Stimulated activated CD4-positive, alpha-beta T cell treated with anti-CD3 and anti-CD28 coated beads, Interleukin-12 subunit alpha, Interleukin-12 subunit beta, amount 100 ng/mL, for 24 hours (primary cell): ENCODE measurements at regions not wholly inside any gene's neighbourhood (a gene's known extent, or its start where the extent isn't known, plus 50 kb on each side); places are given as distances from the start of the nearest gene placed in this dataset.
"Not testable (repeated sequence)": the region's sequence is repeated elsewhere in the genome, so short reads cannot be mapped to it uniquely, and the experiment has no call there.

ENCODE experiments used
- DNase-seq, 2 experiments: peaks; one replicate each; pipeline ENCODE4 v3.0.0-alpha.2; 2020; ENCODE audit warnings: low read depth in 2 of 2

GRCh38 chr19:28326746-28327145, 886.2 kb downstream of the UQCRFS1 start:
- DNase-seq: no peak

- DNase-seq: no peak
Observed at GRCh38 chr19:28324275-28325060, 888.5 kb downstream of the UQCRFS1 start.

GRCh38 chr19:28322945-28323344, 890.0 kb downstream of the UQCRFS1 start:
- no peak for DNase-seq

GRCh38 chr19:28322491-28322890, 890.5 kb downstream of the UQCRFS1 start:
- DNase-seq: no peak

GRCh38 chr19:28319918-28320317, 893.0 kb downstream of the UQCRFS1 start:
- DNase-seq: no peak

GRCh38 chr19:28319227-28319626, 893.7 kb downstream of the UQCRFS1 start:
- no peak for DNase-seq

GRCh38 chr19:28318469-28319179, 894.3 kb downstream of the UQCRFS1 start:
- DNase-seq: no peak

GRCh38 chr19:28316464-28316863, 896.5 kb downstream of the UQCRFS1 start:
- DNase-seq: no peak

GRCh38 chr19:28314756-28315155, 898.2 kb downstream of the UQCRFS1 start:
- no peak for DNase-seq

- no peak for DNase-seq
Observed at GRCh38 chr19:28314287-28314686, 898.7 kb downstream of the UQCRFS1 start.

- DNase-seq: no peak
Observed at GRCh38 chr19:28313633-28314032, 899.3 kb downstream of the UQCRFS1 start.

GRCh38 chr19:28312269-28312668, 900.7 kb downstream of the UQCRFS1 start:
- DNase-seq: no peak

GRCh38 chr19:28310829-28311228, 902.1 kb downstream of the UQCRFS1 start:
- not testable (repeated sequence) for DNase-seq

GRCh38 chr19:28309070-28309469, 903.9 kb downstream of the UQCRFS1 start:
- no peak for DNase-seq

GRCh38 chr19:28307963-28308362, 905.0 kb downstream of the UQCRFS1 start:
- no peak for DNase-seq

GRCh38 chr19:28307487-28307886, 905.5 kb downstream of the UQCRFS1 start:
- no peak for DNase-seq

- no peak for DNase-seq
Observed at GRCh38 chr19:28305513-28305912, 907.4 kb downstream of the UQCRFS1 start.

- DNase-seq: no peak
Observed at GRCh38 chr19:28303502-28303901, 909.4 kb downstream of the UQCRFS1 start.

- no peak for DNase-seq
Observed at GRCh38 chr19:28301961-28302360, 911.0 kb downstream of the UQCRFS1 start.

GRCh38 chr19:28301463-28301862, 911.5 kb downstream of the UQCRFS1 start:
- DNase-seq: no peak

GRCh38 chr19:28299649-28300048, 913.3 kb downstream of the UQCRFS1 start:
- DNase-seq: no peak

GRCh38 chr19:28297586-28298157, 915.3 kb downstream of the UQCRFS1 start:
- DNase-seq: no peak

GRCh38 chr19:28297036-28297435, 915.9 kb downstream of the UQCRFS1 start:
- no peak for DNase-seq
